ENCODE measurements at regions not wholly inside any gene's neighbourhood (a gene's known extent, or its start where the extent isn't known, plus 50 kb on each side); places are given as distances from the start of the nearest gene placed in this dataset.

DNA sequence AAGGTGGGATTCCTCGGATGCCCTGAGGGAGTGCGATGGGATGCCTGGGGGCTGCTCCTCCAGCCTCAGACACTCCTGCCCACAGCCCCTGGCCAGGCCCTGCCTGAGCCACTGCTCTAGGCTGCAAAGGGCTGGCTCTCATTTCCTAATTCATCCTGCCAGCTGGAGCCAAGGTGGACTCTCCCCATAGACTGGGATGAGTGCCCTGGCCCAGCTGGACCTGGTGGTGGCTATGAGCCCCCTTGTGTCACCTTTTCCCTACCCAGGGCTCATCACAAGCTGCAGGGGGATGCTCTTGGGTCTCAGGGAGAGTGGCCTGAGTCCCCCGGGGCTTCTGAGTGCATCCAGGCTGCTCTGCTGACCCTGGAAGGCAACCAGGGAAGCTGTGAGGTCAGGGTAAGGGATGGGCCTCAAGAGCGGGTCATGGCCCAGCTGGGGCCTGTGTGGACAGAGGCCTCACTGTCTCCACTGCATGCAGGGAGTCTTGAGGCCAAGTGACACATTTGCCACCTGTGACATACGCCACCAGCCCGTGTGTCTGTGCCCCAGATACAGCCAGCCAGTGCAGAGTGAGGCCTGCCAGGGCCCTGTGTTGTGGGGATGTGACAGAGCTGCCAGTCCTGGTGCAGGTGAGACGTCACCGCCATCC is 102.7 kb upstream of the IER5L start:
- no peak overlapping the region for H3K4me3 ChIP-seq (ENCODE audit: low read depth, low read length)
- no peaks in the 10 kb centered on the region for H3K36me3 ChIP-seq (ENCODE audit: control insufficient read depth, insufficient read depth, low read length)
- TF ChIP-seq, protein P1, sequence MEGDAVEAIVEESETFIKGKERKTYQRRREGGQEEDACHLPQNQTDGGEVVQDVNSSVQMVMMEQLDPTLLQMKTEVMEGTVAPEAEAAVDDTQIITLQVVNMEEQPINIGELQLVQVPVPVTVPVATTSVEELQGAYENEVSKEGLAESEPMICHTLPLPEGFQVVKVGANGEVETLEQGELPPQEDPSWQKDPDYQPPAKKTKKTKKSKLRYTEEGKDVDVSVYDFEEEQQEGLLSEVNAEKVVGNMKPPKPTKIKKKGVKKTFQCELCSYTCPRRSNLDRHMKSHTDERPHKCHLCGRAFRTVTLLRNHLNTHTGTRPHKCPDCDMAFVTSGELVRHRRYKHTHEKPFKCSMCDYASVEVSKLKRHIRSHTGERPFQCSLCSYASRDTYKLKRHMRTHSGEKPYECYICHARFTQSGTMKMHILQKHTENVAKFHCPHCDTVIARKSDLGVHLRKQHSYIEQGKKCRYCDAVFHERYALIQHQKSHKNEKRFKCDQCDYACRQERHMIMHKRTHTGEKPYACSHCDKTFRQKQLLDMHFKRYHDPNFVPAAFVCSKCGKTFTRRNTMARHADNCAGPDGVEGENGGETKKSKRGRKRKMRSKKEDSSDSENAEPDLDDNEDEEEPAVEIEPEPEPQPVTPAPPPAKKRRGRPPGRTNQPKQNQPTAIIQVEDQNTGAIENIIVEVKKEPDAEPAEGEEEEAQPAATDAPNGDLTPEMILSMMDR (IDR thresholded peaks at IDR 0.05; ENCODE audit: insufficient read depth, low read length, severe bottlenecking): no peak
- FAIRE-seq (peak; percentile 82), DNase-seq (ENCODE audit: low read depth) (no peak)
- no peaks in the 10 kb centered on the region for H3K27me3 ChIP-seq (ENCODE audit: control insufficient read depth, insufficient read depth, low read length)

DNA sequence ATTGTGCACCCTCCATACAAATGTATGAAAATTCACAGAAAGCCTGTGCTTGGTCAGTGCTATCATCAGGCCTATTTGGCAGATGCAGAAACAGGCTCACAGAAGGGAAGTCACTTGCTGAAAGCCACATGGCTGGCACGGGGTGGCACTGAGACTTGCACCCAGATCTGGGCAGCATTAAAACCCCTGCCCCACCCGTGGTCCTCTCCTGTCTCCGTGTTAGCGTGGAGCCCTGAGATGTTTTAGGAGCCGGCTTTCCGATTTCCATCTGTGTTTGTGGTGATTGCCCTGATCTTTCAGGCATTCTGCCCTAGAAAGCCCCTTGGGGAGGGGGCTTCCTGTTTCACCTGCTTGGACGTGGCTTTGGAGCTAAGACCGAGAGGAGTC is 102.2 kb upstream of the IER5L start:
- no peaks in the 10 kb centered on the region for H3K27me3 ChIP-seq (ENCODE audit: control insufficient read depth, insufficient read depth, low read length)
- H3K4me3 ChIP-seq (ENCODE audit: low read depth, low read length): no peak overlapping the region
- no peak for FAIRE-seq
- no peak for DNase-seq (ENCODE audit: low read depth)
- TF ChIP-seq, protein P1 (IDR thresholded peaks at IDR 0.05; ENCODE audit: insufficient read depth, low read length, severe bottlenecking): no peak
- H3K36me3 ChIP-seq (ENCODE audit: control insufficient read depth, insufficient read depth, low read length): no peaks in the 10 kb centered on the region

DNA sequence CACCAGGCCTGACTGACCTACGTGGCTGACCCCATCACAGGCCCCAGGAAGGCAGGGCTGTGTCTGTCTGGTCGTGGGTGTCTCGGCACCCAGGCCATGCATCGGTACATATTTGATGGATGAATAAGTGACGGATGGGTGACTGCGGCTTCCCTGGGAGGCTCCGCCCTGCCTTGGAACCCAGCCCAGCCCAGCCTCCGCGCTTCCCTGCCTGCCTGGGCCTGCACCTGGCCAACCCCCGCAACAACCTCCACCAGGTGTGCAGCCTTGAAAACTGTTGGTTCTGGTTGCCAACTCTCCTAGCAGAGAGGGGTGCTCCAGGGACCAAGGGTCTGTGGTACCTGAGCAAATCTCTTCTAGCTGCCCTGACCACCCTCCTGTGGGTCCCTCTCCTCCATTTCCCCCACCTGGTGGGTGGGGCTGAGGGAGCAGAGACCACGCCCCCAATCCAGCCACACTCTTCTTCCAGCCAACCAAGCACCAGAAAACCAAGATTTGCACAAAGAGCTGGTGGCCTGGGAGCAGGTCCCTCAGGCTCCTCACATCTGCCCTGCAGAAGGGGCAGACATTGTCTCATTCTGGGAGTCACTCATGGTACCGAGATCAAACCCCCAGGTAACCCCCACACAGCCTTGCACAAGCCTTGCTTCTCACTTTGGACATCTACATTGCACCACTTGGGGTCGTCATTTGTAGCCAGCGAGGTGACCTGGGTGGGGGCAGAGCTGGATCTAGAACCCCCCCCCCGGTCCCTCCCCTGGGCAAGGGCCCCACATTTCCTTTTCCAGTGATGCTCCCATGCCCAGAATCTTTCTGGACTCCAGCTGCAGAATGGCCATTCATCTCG is 100.6 kb upstream of the IER5L start:
- Histone ChIP-seq H3K27me3 (ENCODE audit: control insufficient read depth, insufficient read depth, low read length) (no peaks in the 10 kb centered on the region), H3K36me3 (ENCODE audit: control insufficient read depth, insufficient read depth, low read length) (no peaks in the 10 kb centered on the region), H3K4me3 (ENCODE audit: low read depth, low read length) (no peak overlapping the region)
- DNase-seq (ENCODE audit: low read depth): peak; percentile 88
- TF ChIP-seq, protein P1 (IDR thresholded peaks at IDR 0.05; ENCODE audit: insufficient read depth, low read length, severe bottlenecking): no peak
- FAIRE-seq: peak; percentile 50

DNA sequence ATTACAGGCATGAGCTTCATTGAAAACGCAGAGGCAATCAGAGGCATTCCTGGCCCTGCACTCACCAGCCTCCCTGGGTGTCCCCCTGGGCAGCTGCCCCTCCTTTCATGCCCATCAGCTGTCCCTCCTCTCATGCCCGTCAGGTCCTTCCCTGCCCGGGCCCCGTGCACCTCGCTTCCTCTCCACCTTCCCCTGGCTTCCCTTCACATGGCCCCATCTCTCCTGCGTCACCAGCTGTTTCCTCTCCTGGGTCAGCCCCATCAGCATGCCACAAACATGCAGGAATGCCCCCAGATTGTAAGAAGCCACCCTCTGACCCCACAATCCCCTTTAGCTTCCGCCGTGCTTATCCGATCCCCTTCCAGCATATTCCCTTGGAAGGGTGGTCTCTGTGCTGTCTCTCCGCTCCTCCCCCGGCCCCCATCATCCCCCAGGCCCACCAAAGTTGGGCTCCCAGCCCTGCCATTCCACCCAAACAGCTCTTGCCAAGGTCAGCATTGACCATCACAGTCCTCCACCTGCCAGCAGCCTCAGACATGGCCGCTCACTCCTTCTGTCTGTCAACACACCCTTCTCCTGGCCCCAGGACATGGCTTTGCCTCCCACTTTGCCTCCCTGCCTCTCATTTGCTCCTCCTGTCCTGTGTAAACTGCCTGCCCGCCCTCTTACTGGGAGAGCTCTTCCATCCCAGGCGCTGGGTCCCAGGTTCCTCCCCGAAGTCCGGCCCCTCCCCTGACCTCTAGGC is 98.6 kb upstream of the IER5L start:
- no peaks in the 10 kb centered on the region for H3K27me3 ChIP-seq (ENCODE audit: control insufficient read depth, insufficient read depth, low read length)
- no peak overlapping the region for H3K4me3 ChIP-seq (ENCODE audit: low read depth, low read length)
- DNase-seq (ENCODE audit: low read depth): no peak
- TF ChIP-seq, protein P1 (IDR thresholded peaks at IDR 0.05; ENCODE audit: insufficient read depth, low read length, severe bottlenecking): no peak
- FAIRE-seq: no peak
- H3K36me3 ChIP-seq (ENCODE audit: control insufficient read depth, insufficient read depth, low read length): no peaks in the 10 kb centered on the region

DNA sequence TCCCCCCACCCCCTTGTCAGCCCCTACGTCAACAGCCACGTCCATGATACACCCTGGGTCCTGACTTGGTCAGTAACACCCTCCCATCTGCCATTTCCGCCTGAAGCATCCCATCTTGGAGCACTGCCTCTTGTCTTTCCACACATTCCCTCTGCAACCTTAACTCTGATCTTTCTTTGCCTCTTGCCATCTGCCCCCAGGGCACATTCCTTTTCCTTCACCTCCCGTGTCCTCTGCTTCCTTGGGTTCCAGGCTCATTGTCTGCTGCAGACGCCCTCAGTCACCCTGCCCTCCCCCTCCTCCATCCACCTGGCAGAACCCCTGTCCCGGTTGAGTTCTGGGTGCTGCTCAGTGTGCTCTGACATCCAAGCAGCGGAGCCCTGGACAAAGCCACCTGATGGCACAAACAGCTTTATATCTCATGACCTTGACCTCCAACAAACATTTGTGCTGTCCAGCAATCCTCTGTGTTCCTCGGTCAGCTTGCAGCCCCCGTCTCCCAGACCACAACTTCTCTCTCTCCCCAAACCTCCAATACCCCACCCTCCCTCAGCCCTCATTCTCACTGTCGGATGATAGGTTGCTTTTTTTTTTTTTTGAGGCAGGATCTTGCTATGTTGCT is 97.7 kb upstream of the IER5L start:
- TF ChIP-seq, protein P1 (IDR thresholded peaks at IDR 0.05; ENCODE audit: insufficient read depth, low read length, severe bottlenecking): no peak
- FAIRE-seq (no peak), DNase-seq (ENCODE audit: low read depth) (no peak)
- Histone ChIP-seq H3K27me3 (ENCODE audit: control insufficient read depth, insufficient read depth, low read length) (no peaks in the 10 kb centered on the region), H3K4me3 (ENCODE audit: low read depth, low read length) (no peak overlapping the region), H3K36me3 (ENCODE audit: control insufficient read depth, insufficient read depth, low read length) (no peaks in the 10 kb centered on the region)
